Esophagus squamous epithelium (tissue), 5 donors: ENCODE measurements at regions not wholly inside any gene's neighbourhood (a gene's known extent, or its start where the extent isn't known, plus 50 kb on each side); places are given as distances from the start of the nearest gene placed in this dataset.

Experiments
- DNase-seq: peaks from one replicate; lab custom pipeline; 2025; lab: John Stamatoyannopoulos, UW
- H3K27ac ChIP-seq, 4 donors: fragments of 200-600 bp; sonication (generic); one replicate each; pipeline ENCODE4 v1.5.1; 2016 to 2019; ENCODE audit warnings: mild to moderate bottlenecking in 1 of 4
- H3K27me3 ChIP-seq, 4 donors: fragments of 200-600 bp; sonication (generic); 1 replicate in 3 of 4; 2 replicates in 1 of 4; pipeline versions ENCODE4 v1.5.1 to v1.6.0; 2017 to 2021; ENCODE audit warnings: antibody characterized with exemption in 1 of 4
- H3K36me3 ChIP-seq, 3 donors: fragments of 200-600 bp; sonication (generic); one replicate each; pipeline ENCODE4 v1.5.1; 2016 to 2019
- H3K4me1 ChIP-seq, 3 donors: fragments of 200-600 bp; sonication (generic); one replicate each; pipeline ENCODE4 v1.5.1; 2017 to 2019
- H3K4me3 ChIP-seq, 4 donors: fragments of 200-600 bp; sonication (generic); 1 replicate in 3 of 4; 2 replicates in 1 of 4; pipeline ENCODE4 v1.5.1; 2016 to 2019; ENCODE audit warnings: mild to moderate bottlenecking in 2 of 4, moderate library complexity in 1 of 4
- H3K9me3 ChIP-seq, 3 donors: fragments of 200-600 bp; sonication (generic); one replicate each; pipeline ENCODE4 v1.5.1; 2016 to 2019
- CTCF ChIP-seq, 6 experiments: fragments of 450-650 bp in 4 of 6; fragments of 200-600 bp in 2 of 6; sonication (generic) in 2 of 6; IDR thresholded peaks; one replicate each; pipeline ENCODE4 v1.5.1; 2016 to 2019; ENCODE audit warnings: antibody characterized with exemption in 6 of 6, mild to moderate bottlenecking in 4 of 6, moderate library complexity in 4 of 6
- POLR2A ChIP-seq, 4 donors: fragments of 450-650 bp; IDR thresholded peaks; one replicate each; pipeline ENCODE4 v1.6.1; 2017; ENCODE audit warnings: antibody characterized with exemption in 4 of 4, mild to moderate bottlenecking in 4 of 4, moderate library complexity in 3 of 4
- WGBS, 2 donors: methylation state at CpG; one replicate each; pipeline ENCODE4 v1.1.5; 2018; 5-methylcytosine and 5-hydroxymethylcytosine counted together
- intact Hi-C: fragments of 100-400 bp; cut with DNase I; formaldehyde crosslinking; loops from one replicate; pipeline ENCODE4 v1.15.0; 2022
- donor health status: DM: yes; HTN: yes; CAD: no.

- intact Hi-C loops: no loop called here
- no peak for DNase-seq
- Histone ChIP-seq H3K27me3 (peaks cover 0 to 35% (median 0%) of the 10 kb centered on the region in 4 donors), H3K36me3 (no peaks in the 10 kb centered on the region), H3K27ac (no peak overlapping the region), H3K9me3 (no peaks in the 10 kb centered on the region), H3K4me1 (peaks cover 0 to 18% (median 9%) of the 10 kb centered on the region in 3 donors), H3K4me3 (no peak overlapping the region)
- TF ChIP-seq CTCF (IDR thresholded peaks at IDR 0.05) (no peak), POLR2A (IDR thresholded peaks at IDR 0.05) (no peak)
- WGBS, 2 donors: 85 to 87% methylated on average over 3 of the region's 3 CpGs
These were observed 272.5 kb upstream of the TNRC6C start for GRCh38 chr17:77685881-77686486.

- WGBS, 2 donors: 88 to 92% methylated on average over 8 of the region's 8 CpGs
- Histone ChIP-seq H3K27me3 (peaks cover 0 to 44% (median 0%) of the 10 kb centered on the region in 4 donors), H3K4me1 (peaks cover 0 to 19% (median 11%) of the 10 kb centered on the region in 3 donors)
These were observed 271.6 kb upstream of the TNRC6C start for GRCh38 chr17:77686903-77687302.

GRCh38 chr17:77687417-77687816 is 271.1 kb upstream of the TNRC6C start:
- H3K27me3 ChIP-seq: peaks cover 0 to 49% (median 0%) of the 10 kb centered on the region in 4 donors
- peaks cover 0 to 14% (median 11%) of the 10 kb centered on the region in 3 donors for H3K4me1 ChIP-seq
- TF ChIP-seq POLR2A (IDR thresholded peaks at IDR 0.05): no peak
- no peak for TF ChIP-seq CTCF (IDR thresholded peaks at IDR 0.05)
- H3K4me3 ChIP-seq: no peak overlapping the region
- H3K9me3 ChIP-seq: no peaks in the 10 kb centered on the region
- no peak overlapping the region for H3K27ac ChIP-seq
- no peak for DNase-seq
- 84 to 88% methylated on average over 6 of the region's 6 CpGs for WGBS, 2 donors
- intact Hi-C loops: no loop called here
- H3K36me3 ChIP-seq: no peaks in the 10 kb centered on the region

More at GRCh38 chr17:77686903-77687302, 271.6 kb upstream of the TNRC6C start:
- intact Hi-C loops: no loop called here
- no peak for DNase-seq
- Histone ChIP-seq H3K27ac (no peak overlapping the region), H3K4me3 (no peak overlapping the region), H3K36me3 (no peaks in the 10 kb centered on the region), H3K9me3 (no peaks in the 10 kb centered on the region)
- no peak for TF ChIP-seq CTCF (IDR thresholded peaks at IDR 0.05)
- no peak for TF ChIP-seq POLR2A (IDR thresholded peaks at IDR 0.05)

- Histone ChIP-seq H3K9me3 (no peaks in the 10 kb centered on the region), H3K36me3 (no peaks in the 10 kb centered on the region), H3K4me3 (no peak overlapping the region), H3K27me3 (peaks cover 0 to 51% (median 0%) of the 10 kb centered on the region in 4 donors), H3K27ac (no peak overlapping the region), H3K4me1 (peaks cover 0 to 14% (median 11%) of the 10 kb centered on the region in 3 donors)
- no peak for DNase-seq
- TF ChIP-seq CTCF (IDR thresholded peaks at IDR 0.05) (no peak), POLR2A (IDR thresholded peaks at IDR 0.05) (no peak)
- intact Hi-C loops: no loop called here
- 90 to 93% methylated on average over 12 to 16 of the region's 16 CpGs for WGBS, 2 donors
These were observed 270.6 kb upstream of the TNRC6C start for GRCh38 chr17:77687921-77688320.

GRCh38 chr17:77688369-77688768 is 270.1 kb upstream of the TNRC6C start:
- intact Hi-C loops: no loop called here
- no peak overlapping the region for H3K27ac ChIP-seq
- no peak overlapping the region for H3K4me3 ChIP-seq
- WGBS, 2 donors: 59% methylated on average over 3 of the region's 4 CpGs; no CpG with 5 or more reads in 1 of the 2 donors
- peaks cover 0 to 56% (median 0%) of the 10 kb centered on the region in 4 donors for H3K27me3 ChIP-seq
- peaks cover 0 to 14% (median 11%) of the 10 kb centered on the region in 3 donors for H3K4me1 ChIP-seq
- H3K9me3 ChIP-seq: no peaks in the 10 kb centered on the region
- DNase-seq: no peak
- TF ChIP-seq CTCF (IDR thresholded peaks at IDR 0.05) (no peak), POLR2A (IDR thresholded peaks at IDR 0.05) (no peak)
- H3K36me3 ChIP-seq: no peaks in the 10 kb centered on the region
